SU-DHL-6 (cell line): ENCODE measurements at regions not wholly inside any gene's neighbourhood (a gene's known extent, or its start where the extent isn't known, plus 50 kb on each side); places are given as distances from the start of the nearest gene placed in this dataset.

Experiments used
- H2AFZ ChIP-seq: fragments of 200-600 bp; sonication (generic); 2 replicates; pipeline ENCODE4 v1.6.1; 2014; ENCODE audit warnings: low read depth, mild to moderate bottlenecking, moderate library complexity, mixed read lengths, antibody characterized with exemption, low read length; ENCODE audit not compliant: severe bottlenecking
- H3F3A ChIP-seq: fragments of 200-600 bp; shearing (Covaris generic); 2 replicates; pipeline ENCODE4 v1.6.0; 2016; ENCODE audit warnings: antibody characterized with exemption, mild to moderate bottlenecking; ENCODE audit not compliant: insufficient read depth
- H3K27ac ChIP-seq: fragments of 200-600 bp; sonication (generic); 2 replicates; pipeline ENCODE4 v1.5.1; 2016; ENCODE audit warnings: low read depth, mild to moderate bottlenecking, low read length, moderate library complexity, mixed read lengths
- H3K27me3 ChIP-seq: fragments of 200-600 bp; sonication (generic), shearing (Covaris generic); 2 replicates; pipeline ENCODE4 v1.6.0; 2014; ENCODE audit warnings: mild to moderate bottlenecking, low read length
- H3K36me3 ChIP-seq: fragments of 200-600 bp; sonication (generic); 2 replicates; pipeline ENCODE4 v1.6.1; 2014; ENCODE audit warnings: mild to moderate bottlenecking, low read length, mixed read lengths
- H3K4me2 ChIP-seq: fragments of 300-600, 200-600 bp; shearing (Covaris generic), sonication (generic); 2 replicates; pipeline ENCODE4 v1.6.0; 2014; ENCODE audit warnings: low read length, low read depth, mild to moderate bottlenecking; ENCODE audit not compliant: poor library complexity, severe bottlenecking
- H3K4me3 ChIP-seq: fragments of 200-600 bp; sonication (generic); 2 replicates; pipeline ENCODE4 v1.5.1; 2014; ENCODE audit warnings: antibody characterized with exemption, low read length, mild to moderate bottlenecking, mixed read lengths; ENCODE audit not compliant: insufficient read depth, poor library complexity, severe bottlenecking
- H3K79me2 ChIP-seq: fragments of 200-600 bp; sonication (generic); 2 replicates; pipeline ENCODE4 v1.6.1; 2014; ENCODE audit warnings: mild to moderate bottlenecking, low read length, moderate library complexity; ENCODE audit not compliant: insufficient read depth
- H3K9ac ChIP-seq: fragments of 200-600 bp; sonication (generic); 2 replicates; pipeline ENCODE4 v1.7.0; 2014; ENCODE audit warnings: mild to moderate bottlenecking, low read length
- H3K9me2 ChIP-seq: fragments of 200-600 bp; sonication (generic); replicated peaks from 2 replicates; pipeline ENCODE4 v1.6.1; 2014; ENCODE audit warnings: low read length; ENCODE audit not compliant: insufficient read depth
- H3K9me3 ChIP-seq: fragments of 200-600 bp; sonication (generic); 2 replicates; pipeline ENCODE4 v1.6.1; 2014; ENCODE audit warnings: low read length, mixed read lengths; ENCODE audit not compliant: insufficient read depth
- H4K20me1 ChIP-seq: fragments of 200-600 bp; sonication (generic); 2 replicates; pipeline ENCODE4 v1.6.1; 2014; ENCODE audit warnings: low read depth, mild to moderate bottlenecking, antibody characterized with exemption, low read length, moderate library complexity, mixed read lengths
- CTCF ChIP-seq: fragments of 200-600 bp; sonication (generic); IDR thresholded peaks from one replicate; pipeline ENCODE4 v1.5.1; 2017; ENCODE audit warnings: antibody characterized with exemption, mild to moderate bottlenecking, low read length, moderate library complexity; ENCODE audit not compliant: insufficient read depth, poor library complexity, severe bottlenecking
- EZH2phosphoT487 ChIP-seq: fragments of 200-600 bp; sonication (generic), shearing (Covaris generic); conservative IDR thresholded peaks from 2 replicates; pipeline ENCODE4 v1.6.1; 2018; ENCODE audit warnings: mild to moderate bottlenecking, antibody characterized with exemption, low read length, moderate library complexity, mixed read lengths

- H3K36me3 ChIP-seq = no peaks in the 10 kb centered on the region
- H3K9me3 ChIP-seq = peaks cover 12% of the 10 kb centered on the region; the same call in 1 of the 2 replicates
- H3K27ac ChIP-seq = no peak overlapping the region
- H3K4me3 ChIP-seq = no peak overlapping the region
- no peaks in the 10 kb centered on the region for H3K27me3 ChIP-seq
- H3K4me2 ChIP-seq = no peak overlapping the region
- no peaks in the 10 kb centered on the region for H4K20me1 ChIP-seq
- no peak overlapping the region for H2AFZ ChIP-seq
- H3K79me2 ChIP-seq = no peaks in the 10 kb centered on the region
- no peak for TF ChIP-seq CTCF
- no peak for TF ChIP-seq EZH2phosphoT487
- no peak overlapping the region for H3K9ac ChIP-seq
- H3F3A ChIP-seq = no peaks in the 10 kb centered on the region
- no peaks in the 10 kb centered on the region for H3K9me2 ChIP-seq
Measured at GRCh38 chr20:52913650-52914387, 58.3 kb upstream of the TSHZ2 start.

GRCh38 chr20:52905241-52905994 is 66.7 kb upstream of the TSHZ2 start:
- Histone ChIP-seq H3K4me3 (no peak overlapping the region), H3K36me3 (no peaks in the 10 kb centered on the region), H4K20me1 (no peaks in the 10 kb centered on the region), H3K27ac (no peak overlapping the region), H3K9me3 (no peaks in the 10 kb centered on the region), H3K4me2 (no peak overlapping the region), H3K9me2 (no peaks in the 10 kb centered on the region), H3F3A (no peaks in the 10 kb centered on the region), H3K79me2 (no peaks in the 10 kb centered on the region), H3K27me3 (no peaks in the 10 kb centered on the region), H2AFZ (no peak overlapping the region), H3K9ac (no peak overlapping the region)
- no peak for TF ChIP-seq CTCF
- TF ChIP-seq EZH2phosphoT487 = no peak

GRCh38 chr20:52904837-52905236 is 67.3 kb upstream of the TSHZ2 start:
- no peak for TF ChIP-seq CTCF
- TF ChIP-seq EZH2phosphoT487 = no peak
- H3K4me3 ChIP-seq = no peak overlapping the region
- no peaks in the 10 kb centered on the region for H3K36me3 ChIP-seq
- no peaks in the 10 kb centered on the region for H3K27me3 ChIP-seq
- H3K9ac ChIP-seq = no peak overlapping the region
- H3K27ac ChIP-seq = no peak overlapping the region
- H3F3A ChIP-seq = no peaks in the 10 kb centered on the region
- H4K20me1 ChIP-seq = no peaks in the 10 kb centered on the region
- no peak overlapping the region for H3K4me2 ChIP-seq
- H3K79me2 ChIP-seq = no peaks in the 10 kb centered on the region
- H2AFZ ChIP-seq = no peak overlapping the region
- no peaks in the 10 kb centered on the region for H3K9me3 ChIP-seq
- H3K9me2 ChIP-seq = no peaks in the 10 kb centered on the region
